Endothelial cell of umbilical vein (primary cell): ENCODE measurements at regions not wholly inside any gene's neighbourhood (a gene's known extent, or its start where the extent isn't known, plus 50 kb on each side); places are given as distances from the start of the nearest gene placed in this dataset.

Source experiments
- CTCF ChIP-seq, 2 donors: IDR thresholded peaks; 1 replicate in 1 of 2; 2 replicates in 1 of 2; pipeline ENCODE4 v1.5.1; 2011; ENCODE audit warnings: low read length in 2 of 2, mild to moderate bottlenecking in 2 of 2, moderate library complexity in 2 of 2, control low read depth in 1 of 2, inconsistent platforms in 1 of 2, low read depth in 1 of 2; ENCODE audit not compliant: insufficient read depth in 1 of 2; ENCODE audit errors: extremely low read depth in 1 of 2
- MAX ChIP-seq: IDR thresholded peaks from 2 replicates; pipeline ENCODE4 v1.6.1; 2011; ENCODE audit not compliant: insufficient read depth, insufficient read length
- POLR2A ChIP-seq: IDR thresholded peaks from 2 replicates; pipeline ENCODE4 v1.6.1; 2012; ENCODE audit warnings: low read depth, mild to moderate bottlenecking, control low read depth, low read length

DNA sequence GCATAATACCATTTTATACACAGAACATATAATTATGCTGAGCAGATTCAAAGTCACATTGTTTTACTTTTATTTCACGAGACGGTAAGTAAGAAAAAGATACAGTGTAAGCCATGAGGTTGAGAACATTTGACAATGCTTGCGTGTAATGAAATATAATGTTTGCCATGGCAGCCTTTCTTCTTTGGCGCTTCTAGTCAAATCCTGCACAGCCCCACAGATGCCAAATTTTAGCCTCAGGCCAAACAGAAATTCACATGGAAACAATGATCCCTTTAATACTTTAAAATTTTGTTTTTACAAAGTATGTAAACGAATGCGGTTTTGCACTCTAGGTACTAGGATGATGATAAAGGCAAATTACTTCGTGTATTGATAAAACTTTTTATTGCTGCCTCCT, 502.7 kb upstream of the SMIM31 start:
- TF ChIP-seq MAX = no peak
- TF ChIP-seq POLR2A = no peak
- no peak for TF ChIP-seq CTCF (IDR thresholded peaks at IDR 0.05; ENCODE audit: extremely low read depth in 1 of 2, insufficient read depth in 1 of 2, low read depth in 1 of 2, low read length in 2 of 2)
